Activated T-cell treated with anti-CD3 and anti-CD28 coated beads, Interleukin-2, amount 50 U/mL, for 4 hours (primary cell): ENCODE measurements at regions not wholly inside any gene's neighbourhood (a gene's known extent, or its start where the extent isn't known, plus 50 kb on each side); places are given as distances from the start of the nearest gene placed in this dataset.

Experiments
- ATAC-seq, 2 donors: fragments of 200-7000 bp; cut with Tn5 transposase; one replicate each; pipeline ENCODE4 v1.10.0; 2021
- DNase-seq: peaks from one replicate; pipeline ENCODE4 v3.0.0-alpha.2; 2020
- H3K27me3 Mint-ChIP-seq: one replicate; pipeline ENCODE4 v1.8.0; 2021; ENCODE audit warnings: low read depth, mixed read lengths
- H3K36me3 Mint-ChIP-seq: one replicate; pipeline ENCODE4 v1.8.0; 2022; ENCODE audit warnings: mixed read lengths; ENCODE audit not compliant: insufficient read depth
- H3K4me1 Mint-ChIP-seq: one replicate; pipeline ENCODE4 v1.8.0; 2021; ENCODE audit warnings: low read depth, mixed read lengths
- H3K4me3 Mint-ChIP-seq: one replicate; pipeline ENCODE4 v1.8.0; 2021; ENCODE audit warnings: mild to moderate bottlenecking, moderate library complexity, mixed read lengths
- H3K9me3 Mint-ChIP-seq: one replicate; pipeline ENCODE4 v1.8.0; 2021; ENCODE audit warnings: mixed read lengths

GRCh38 chr7:115754226-115754625 is 276.3 kb downstream of the TFEC start:
- Mint-ChIP-seq H3K4me3 (no peak overlapping the region), H3K4me1 (no peaks in the 10 kb centered on the region), H3K9me3 (no peaks in the 10 kb centered on the region), H3K27me3 (no peaks in the 10 kb centered on the region), H3K36me3 (no peaks in the 10 kb centered on the region)
- DNase-seq, result no peak
- no peak for ATAC-seq

GRCh38 chr7:115749924-115750323 is 280.6 kb downstream of the TFEC start:
- Mint-ChIP-seq H3K4me1 (no peaks in the 10 kb centered on the region), H3K9me3 (no peaks in the 10 kb centered on the region), H3K4me3 (no peak overlapping the region), H3K27me3 (no peaks in the 10 kb centered on the region), H3K36me3 (no peaks in the 10 kb centered on the region)
- DNase-seq, result no peak
- ATAC-seq, result no peak

GRCh38 chr7:115748123-115748738 is 282.3 kb downstream of the TFEC start:
- Mint-ChIP-seq H3K27me3 (no peaks in the 10 kb centered on the region), H3K36me3 (no peaks in the 10 kb centered on the region)

GRCh38 chr7:115747174-115747573 is 283.4 kb downstream of the TFEC start:
- no peaks in the 10 kb centered on the region for H3K4me1 Mint-ChIP-seq
- no peak overlapping the region for H3K4me3 Mint-ChIP-seq
- H3K36me3 Mint-ChIP-seq, result no peaks in the 10 kb centered on the region
- H3K9me3 Mint-ChIP-seq, result no peaks in the 10 kb centered on the region
- no peaks in the 10 kb centered on the region for H3K27me3 Mint-ChIP-seq
- DNase-seq (no peak), ATAC-seq (no peak)

More at GRCh38 chr7:115748123-115748738, 282.3 kb downstream of the TFEC start:
- no peaks in the 10 kb centered on the region for H3K4me1 Mint-ChIP-seq
- no peak overlapping the region for H3K4me3 Mint-ChIP-seq
- no peaks in the 10 kb centered on the region for H3K9me3 Mint-ChIP-seq
- ATAC-seq (no peak), DNase-seq (no peak)

- H3K27me3 Mint-ChIP-seq, result no peaks in the 10 kb centered on the region
- H3K4me1 Mint-ChIP-seq, result no peaks in the 10 kb centered on the region
- ATAC-seq, result no peak
- DNase-seq, result no peak
- H3K9me3 Mint-ChIP-seq, result no peaks in the 10 kb centered on the region
- no peak overlapping the region for H3K4me3 Mint-ChIP-seq
- no peaks in the 10 kb centered on the region for H3K36me3 Mint-ChIP-seq
These were observed 290.5 kb downstream of the TFEC start for GRCh38 chr7:115740043-115740442.

GRCh38 chr7:115734641-115735040 is 295.9 kb downstream of the TFEC start:
- ATAC-seq, result no peak
- Mint-ChIP-seq H3K4me3 (no peak overlapping the region), H3K27me3 (peaks cover 2% of the 10 kb centered on the region), H3K4me1 (no peaks in the 10 kb centered on the region), H3K36me3 (no peaks in the 10 kb centered on the region), H3K9me3 (no peaks in the 10 kb centered on the region)
- no peak for DNase-seq

- no peaks in the 10 kb centered on the region for H3K9me3 Mint-ChIP-seq
- H3K36me3 Mint-ChIP-seq, result no peaks in the 10 kb centered on the region
- ATAC-seq, result no peak
- no peaks in the 10 kb centered on the region for H3K4me1 Mint-ChIP-seq
- H3K4me3 Mint-ChIP-seq, result no peak overlapping the region
- no peak for DNase-seq
- peaks cover 2% of the 10 kb centered on the region for H3K27me3 Mint-ChIP-seq
These were observed 298.6 kb downstream of the TFEC start for GRCh38 chr7:115731796-115732471.

- ATAC-seq (no peak), DNase-seq (no peak)
- Mint-ChIP-seq H3K4me3 (no peak overlapping the region), H3K4me1 (no peaks in the 10 kb centered on the region), H3K9me3 (peaks cover 5% of the 10 kb centered on the region), H3K36me3 (no peaks in the 10 kb centered on the region), H3K27me3 (peaks cover 2% of the 10 kb centered on the region)
These were observed 302.0 kb downstream of the TFEC start for GRCh38 chr7:115728518-115728917.

- DNase-seq (no peak), ATAC-seq (no peak)
- no peaks in the 10 kb centered on the region for H3K36me3 Mint-ChIP-seq
- no peaks in the 10 kb centered on the region for H3K27me3 Mint-ChIP-seq
- no peak overlapping the region for H3K4me3 Mint-ChIP-seq
- peaks cover 8% of the 10 kb centered on the region for H3K4me1 Mint-ChIP-seq
- peaks cover 5% of the 10 kb centered on the region for H3K9me3 Mint-ChIP-seq
These were observed 306.0 kb downstream of the TFEC start for GRCh38 chr7:115724400-115725056.

GRCh38 chr7:115722302-115722977 is 308.1 kb downstream of the TFEC start:
- no peak for ATAC-seq
- Mint-ChIP-seq H3K36me3 (no peaks in the 10 kb centered on the region), H3K4me1 (peaks cover 8% of the 10 kb centered on the region), H3K9me3 (peaks cover 5% of the 10 kb centered on the region), H3K27me3 (no peaks in the 10 kb centered on the region), H3K4me3 (no peak overlapping the region)
- DNase-seq, result no peak

- no peak for ATAC-seq
- Mint-ChIP-seq H3K9me3 (peaks cover 5% of the 10 kb centered on the region), H3K36me3 (no peaks in the 10 kb centered on the region), H3K4me3 (no peak overlapping the region), H3K27me3 (no peaks in the 10 kb centered on the region), H3K4me1 (peaks cover 8% of the 10 kb centered on the region)
- DNase-seq, result no peak
These were observed 309.0 kb downstream of the TFEC start for GRCh38 chr7:115721293-115722217.

- no peak for DNase-seq
- H3K4me3 Mint-ChIP-seq, result no peak overlapping the region
- H3K36me3 Mint-ChIP-seq, result no peaks in the 10 kb centered on the region
- ATAC-seq, result no peak
- H3K27me3 Mint-ChIP-seq, result no peaks in the 10 kb centered on the region
- H3K9me3 Mint-ChIP-seq, result peaks cover 5% of the 10 kb centered on the region
- peaks cover 8% of the 10 kb centered on the region for H3K4me1 Mint-ChIP-seq
These were observed 310.6 kb downstream of the TFEC start for GRCh38 chr7:115719963-115720362.

- Mint-ChIP-seq H3K4me1 (no peaks in the 10 kb centered on the region), H3K4me3 (no peak overlapping the region), H3K36me3 (no peaks in the 10 kb centered on the region), H3K9me3 (no peaks in the 10 kb centered on the region), H3K27me3 (no peaks in the 10 kb centered on the region)
- DNase-seq (no peak), ATAC-seq (no peak)
These were observed 320.9 kb downstream of the TFEC start for GRCh38 chr7:115709664-115710063.

- Mint-ChIP-seq H3K27me3 (no peaks in the 10 kb centered on the region), H3K4me1 (no peaks in the 10 kb centered on the region)
- ATAC-seq, result no peak
These were observed 322.6 kb downstream of the TFEC start for GRCh38 chr7:115708013-115708341.

More at GRCh38 chr7:115708013-115708341, 322.6 kb downstream of the TFEC start:
- Mint-ChIP-seq H3K9me3 (no peaks in the 10 kb centered on the region), H3K36me3 (no peaks in the 10 kb centered on the region), H3K4me3 (no peak overlapping the region)
- DNase-seq, result no peak
